ENCODE measurements at regions not wholly inside any gene's neighbourhood (a gene's known extent, or its start where the extent isn't known, plus 50 kb on each side); places are given as distances from the start of the nearest gene placed in this dataset.
A peak's percentile ranks its signal among the peaks of the same experiment; 100 is the strongest.
"Not testable (repeated sequence)": the region's sequence is repeated elsewhere in the genome, so short reads cannot be mapped to it uniquely, and the experiment has no call there.

DNA sequence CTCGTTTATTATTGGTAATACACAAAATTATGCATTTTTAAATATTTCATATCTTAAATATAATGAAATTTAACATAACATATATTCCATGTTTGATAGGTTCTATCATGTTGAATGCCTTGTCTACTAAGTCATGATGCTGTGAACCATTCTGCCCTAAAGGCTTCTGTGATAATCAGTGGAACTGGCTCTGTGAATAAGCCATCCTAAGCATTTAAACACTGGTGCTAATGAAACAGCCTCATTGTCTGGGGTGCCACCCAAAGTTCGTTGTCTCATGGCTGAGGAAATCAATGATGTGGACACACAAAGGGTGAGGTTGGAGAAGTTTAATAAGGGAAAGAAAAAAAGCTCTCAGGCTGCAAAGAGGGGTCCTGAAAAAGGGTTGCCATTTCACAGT, 264.7 kb upstream of the ZRANB2 start:
- no peak for DNase-seq (ENCODE audit: low read depth in 4 of 4, low spot score in 3 of 4)

DNA sequence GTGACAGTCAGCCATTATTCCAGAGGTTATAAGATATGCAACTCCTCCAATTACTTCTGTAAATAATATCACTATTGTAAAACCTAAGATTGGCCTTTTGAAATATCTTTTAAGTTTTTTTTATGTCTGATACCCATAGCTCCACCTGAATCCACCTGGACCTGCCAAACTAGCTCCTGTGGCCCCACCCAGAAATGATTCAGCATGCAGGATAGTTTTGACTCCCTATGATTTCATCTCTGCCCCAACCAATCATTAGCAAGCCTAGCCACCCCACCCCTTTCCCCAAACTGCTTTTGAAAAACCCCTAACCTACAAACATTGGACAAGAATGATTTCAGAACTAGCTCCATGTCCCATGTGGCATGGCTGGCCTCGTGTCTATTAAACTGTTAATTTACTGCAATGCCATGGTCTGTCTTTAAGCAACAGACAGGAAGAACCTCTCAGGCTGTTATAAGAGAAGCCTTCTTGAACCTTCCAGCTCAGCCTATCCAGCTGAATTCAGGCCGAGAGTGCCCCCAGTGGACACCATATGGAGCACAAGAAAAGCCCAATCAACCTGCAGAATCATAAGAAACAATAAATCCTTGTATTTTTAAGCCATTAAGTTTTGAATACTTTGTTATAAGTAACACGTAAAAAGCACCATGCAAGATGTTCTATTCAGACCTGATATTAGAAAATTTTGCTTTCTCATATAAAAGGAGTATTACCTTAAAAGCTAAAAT, 263.0 kb upstream of the ZRANB2 start:
- no peak for DNase-seq (ENCODE audit: low read depth in 4 of 4, low spot score in 3 of 4)

DNA sequence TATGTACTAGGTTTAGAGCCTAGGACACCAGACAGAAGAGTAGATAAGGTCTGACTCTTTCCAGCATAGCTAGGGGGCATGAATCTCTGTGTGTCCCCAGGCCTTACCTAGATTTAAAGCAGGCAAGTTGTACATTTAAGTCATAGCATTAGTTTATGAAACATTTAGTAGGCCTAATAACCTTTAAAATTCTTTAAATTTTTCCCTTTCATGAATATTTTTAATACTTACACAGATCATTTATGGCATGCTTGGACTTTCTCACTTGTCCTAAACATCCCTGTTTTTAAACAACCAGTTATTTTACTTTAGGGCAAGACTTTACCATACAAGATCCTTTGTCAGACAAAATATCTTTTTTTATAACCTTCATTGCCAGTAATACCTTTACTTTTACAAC, 258.4 kb upstream of the ZRANB2 start:
- no peak for DNase-seq (ENCODE audit: low read depth in 4 of 4, low spot score in 3 of 4)

DNA sequence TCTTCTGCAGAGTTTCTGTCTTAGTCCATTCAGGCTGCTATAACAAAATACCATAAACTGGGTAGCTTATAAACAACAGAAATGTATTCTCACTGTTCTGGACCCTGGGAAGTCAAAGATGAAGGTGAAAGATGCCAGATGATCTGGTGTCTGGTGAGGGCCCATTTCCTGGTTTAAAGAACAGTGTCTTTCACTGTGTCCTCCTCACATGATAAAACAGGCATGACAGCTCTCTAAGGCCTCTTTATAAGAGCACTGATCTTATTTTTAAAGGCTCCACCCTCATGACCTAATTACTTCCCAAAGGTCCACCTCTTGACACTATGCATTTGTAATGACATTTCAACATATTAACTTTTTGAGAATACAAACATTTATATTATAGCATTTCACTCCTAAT, 250.2 kb upstream of the ZRANB2 start:
- no peak for DNase-seq (ENCODE audit: low read depth in 4 of 4, low spot score in 3 of 4)

DNA sequence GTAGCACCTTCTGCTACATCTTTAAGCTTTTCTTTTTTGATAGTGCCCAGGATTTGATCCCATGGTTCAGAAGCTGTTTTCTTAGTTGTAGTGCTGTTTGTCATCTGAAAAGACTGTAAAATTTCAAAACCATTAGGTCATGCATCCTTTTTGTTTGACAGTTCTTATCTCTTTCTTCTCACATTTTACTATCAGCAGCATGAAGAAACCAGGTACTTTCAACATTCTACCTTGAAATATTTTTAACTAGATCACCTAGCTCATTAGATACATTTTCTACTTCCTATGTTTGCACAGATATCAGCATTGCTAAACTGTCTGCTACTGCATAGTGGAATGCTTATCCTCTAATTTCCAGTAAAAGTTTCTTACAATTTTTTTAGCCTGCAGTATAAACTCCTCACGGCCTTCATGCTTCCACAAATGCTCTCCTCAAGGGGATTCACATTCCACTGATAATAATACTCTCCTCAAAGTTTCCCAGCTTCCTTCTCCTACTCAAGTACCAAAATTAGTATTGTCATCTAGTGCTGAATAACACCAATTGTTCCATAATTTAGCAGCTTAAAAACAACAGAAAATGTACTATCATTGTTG, 243.9 kb upstream of the ZRANB2 start:
- no peak for DNase-seq (ENCODE audit: low read depth in 4 of 4, low spot score in 3 of 4)

DNA sequence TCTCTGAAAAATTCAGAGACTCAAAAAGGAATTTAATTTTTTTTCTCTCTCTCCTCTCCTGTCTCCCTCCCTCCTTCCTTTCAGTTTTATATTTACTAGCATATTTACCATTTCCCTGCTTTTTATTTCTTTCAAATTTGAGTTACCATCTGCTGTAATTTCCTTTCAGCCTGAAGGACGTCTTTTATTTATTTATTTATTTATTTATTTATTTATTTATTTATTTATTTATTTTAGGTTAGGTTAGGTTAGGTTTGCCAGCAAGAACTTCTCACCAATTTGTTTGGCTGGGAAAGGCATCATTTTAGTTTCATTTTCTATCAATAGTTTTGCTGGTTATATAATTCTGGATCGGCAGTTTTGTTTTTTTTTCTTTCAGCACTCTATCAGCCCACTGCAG, 231.7 kb upstream of the ZRANB2 start:
- no peak for DNase-seq (ENCODE audit: low read depth in 4 of 4, low spot score in 3 of 4)

DNA sequence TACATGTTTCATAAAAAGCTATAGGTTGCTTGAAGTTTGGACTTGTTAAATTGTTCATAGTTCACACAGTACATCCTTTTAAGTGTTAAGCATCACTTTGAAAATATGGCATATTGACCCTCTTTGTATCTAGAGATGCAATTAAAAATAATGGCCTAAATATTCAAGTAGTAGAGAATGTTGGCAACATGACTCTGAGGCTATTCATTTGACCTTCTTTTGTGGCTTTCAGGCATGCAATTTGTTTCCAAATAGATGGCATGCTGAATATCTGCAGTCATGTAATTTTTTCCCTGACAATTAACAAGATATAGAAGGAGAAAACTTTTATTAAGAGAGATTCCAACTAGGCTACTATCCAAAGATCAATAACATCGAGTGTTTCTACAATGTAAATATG, 230.5 kb upstream of the ZRANB2 start:
- DNase-seq (ENCODE audit: low read depth in 4 of 4, low spot score in 3 of 4), result no peak

DNA sequence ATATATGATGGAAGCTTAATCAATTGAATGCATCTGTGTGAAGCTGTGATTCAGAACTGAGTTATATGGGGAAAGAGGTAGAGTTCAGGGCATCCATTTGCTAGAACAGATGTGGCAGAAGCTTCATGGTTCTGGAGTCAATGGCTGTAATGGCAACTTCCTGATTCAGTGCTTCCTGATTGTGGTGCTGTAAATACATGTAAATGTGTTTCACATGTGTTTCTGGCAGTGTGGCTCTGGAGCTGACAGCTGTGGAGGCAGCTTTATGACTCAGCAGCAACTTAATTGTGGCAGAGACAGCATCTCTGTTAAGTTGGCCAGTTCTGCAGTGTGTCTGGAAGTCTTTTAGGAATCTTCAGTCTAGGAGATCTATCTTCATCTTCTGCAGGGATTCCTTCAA, 226.6 kb upstream of the ZRANB2 start:
- DNase-seq (ENCODE audit: low read depth in 4 of 4, low spot score in 3 of 4), result no peak

DNA sequence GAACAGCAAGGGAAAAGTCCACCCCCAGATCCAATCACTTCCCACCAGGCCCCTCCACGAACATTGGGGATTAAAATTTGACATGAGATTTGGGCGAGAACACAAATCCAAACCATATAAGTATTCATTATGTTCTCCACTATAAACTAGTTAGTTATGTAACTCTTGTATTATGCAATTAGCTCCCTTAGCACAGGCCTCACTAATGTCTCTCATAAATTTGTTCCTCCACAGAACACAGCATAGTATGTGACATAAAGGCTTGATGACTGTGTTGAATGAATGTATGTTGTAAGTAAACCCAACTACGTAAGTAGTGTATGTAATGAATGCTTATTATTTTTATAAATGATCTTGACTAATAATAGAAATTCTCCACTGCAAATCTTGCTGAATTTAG, 223.3 kb upstream of the ZRANB2 start:
- DNase-seq (ENCODE audit: low read depth in 4 of 4, low spot score in 3 of 4), result no peak

DNA sequence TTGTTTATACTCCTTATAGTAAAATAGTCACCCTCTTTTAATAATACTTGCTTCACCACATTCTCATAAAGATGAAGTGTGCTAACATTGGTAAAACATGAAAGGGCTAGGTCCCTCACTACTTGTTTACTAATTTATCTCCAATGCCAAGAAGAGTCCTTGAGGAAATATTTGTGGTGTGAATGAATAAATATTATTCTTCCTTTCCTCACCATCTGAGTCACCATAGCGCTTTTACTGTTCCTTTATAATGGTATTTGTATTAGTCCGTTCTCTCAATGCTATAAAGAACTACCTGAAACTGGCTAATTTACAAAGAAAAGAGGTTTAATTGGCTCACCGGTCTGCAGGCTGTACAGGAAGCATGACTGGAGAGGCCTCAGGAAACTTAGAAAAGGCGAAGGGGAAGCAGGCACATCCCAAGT, 222.8 kb upstream of the ZRANB2 start:
- DNase-seq (ENCODE audit: low read depth in 4 of 4, low spot score in 3 of 4), result no peak

DNA sequence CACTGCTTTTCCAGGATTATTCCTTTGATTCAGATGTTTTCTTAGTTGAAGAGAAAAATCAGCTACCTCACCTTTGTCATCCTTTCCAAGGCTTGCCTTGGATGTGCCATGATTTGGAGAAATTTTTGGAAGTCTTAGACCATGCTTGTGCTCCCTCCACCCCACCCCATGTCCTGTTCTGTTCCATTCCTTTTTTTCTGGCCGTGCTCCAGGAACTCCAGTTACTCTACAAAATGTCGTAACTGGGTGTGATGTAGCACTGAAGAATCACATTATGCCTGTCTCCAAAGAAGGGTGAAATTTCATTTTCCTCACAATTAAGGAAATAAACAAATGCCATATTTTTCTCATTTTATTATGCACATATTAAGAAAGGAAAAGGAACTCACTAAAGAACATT, 217.8 kb upstream of the ZRANB2 start:
- no peak for DNase-seq (ENCODE audit: low read depth in 4 of 4, low spot score in 3 of 4)

DNA sequence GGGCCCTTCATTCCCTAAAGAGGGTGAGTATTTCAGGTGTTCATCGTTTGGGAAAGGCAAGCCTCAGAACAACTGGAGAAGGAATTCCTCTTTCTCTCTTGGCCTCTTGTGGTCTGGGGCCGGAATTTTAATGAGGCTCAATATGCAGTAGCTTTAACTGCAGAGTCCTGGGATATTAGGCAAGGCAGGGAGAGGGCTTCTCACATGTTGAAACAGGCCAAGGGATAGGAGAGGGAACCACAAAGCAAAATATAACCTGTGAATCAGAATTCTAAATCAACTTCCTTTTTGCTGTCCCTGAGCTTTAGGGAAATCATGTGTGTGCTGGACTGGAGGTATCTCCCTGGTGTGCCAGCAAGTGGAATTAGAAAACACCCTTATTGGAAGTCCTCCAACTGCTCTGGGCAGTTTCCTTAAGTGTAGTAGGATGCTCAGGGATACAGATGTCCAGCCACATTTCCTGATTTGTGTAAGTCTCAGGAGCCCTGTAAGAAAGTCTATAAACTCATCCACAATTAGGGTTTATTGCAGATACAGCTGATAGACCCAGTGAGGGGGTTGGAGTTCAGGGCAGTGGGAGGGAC, 215.8 kb upstream of the ZRANB2 start:
- DNase-seq (ENCODE audit: low read depth in 4 of 4, low spot score in 3 of 4), result no peak

DNA sequence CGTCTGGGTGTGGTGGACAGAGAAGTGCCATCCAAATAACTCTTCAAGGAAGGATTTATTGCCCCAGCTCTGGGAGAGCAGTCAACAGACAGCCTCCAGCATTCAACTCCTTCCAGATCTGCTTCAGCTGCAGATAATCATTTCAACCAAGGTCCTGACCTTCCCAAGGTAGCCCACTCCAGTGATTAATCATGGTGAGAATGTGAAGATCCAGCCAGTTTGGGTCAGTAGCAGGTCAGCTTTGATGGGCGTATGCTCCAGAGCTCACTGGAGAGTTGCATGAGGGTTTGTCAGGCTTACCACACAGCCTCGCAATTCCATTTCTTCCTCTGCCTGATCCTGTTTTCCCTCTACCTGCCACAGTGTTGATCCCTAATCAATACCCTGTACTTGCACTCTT, 214.5 kb upstream of the ZRANB2 start:
- peak in 1 of 4 donors; percentile 3 for DNase-seq (ENCODE audit: low read depth in 4 of 4, low spot score in 3 of 4)

DNA sequence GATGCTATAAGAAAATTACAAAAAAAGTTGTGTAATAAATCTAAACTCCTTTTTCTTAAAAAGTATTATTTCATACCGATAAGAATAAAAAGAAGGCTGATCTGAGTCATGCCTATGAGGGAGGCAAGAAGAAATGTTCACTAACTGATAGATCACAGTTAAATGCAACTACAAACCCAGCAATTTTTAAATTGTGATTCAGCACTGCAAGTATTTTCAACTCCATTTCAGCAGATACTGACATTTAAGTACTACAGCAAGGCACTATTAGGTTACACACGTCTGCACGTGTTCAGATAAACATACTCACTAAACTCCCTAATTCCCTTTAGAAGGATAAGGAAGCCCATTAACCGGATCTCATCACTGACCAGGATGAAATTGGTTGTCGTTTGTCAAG, 213.3 kb upstream of the ZRANB2 start:
- DNase-seq (ENCODE audit: low read depth in 4 of 4, low spot score in 3 of 4), result no peak

DNA sequence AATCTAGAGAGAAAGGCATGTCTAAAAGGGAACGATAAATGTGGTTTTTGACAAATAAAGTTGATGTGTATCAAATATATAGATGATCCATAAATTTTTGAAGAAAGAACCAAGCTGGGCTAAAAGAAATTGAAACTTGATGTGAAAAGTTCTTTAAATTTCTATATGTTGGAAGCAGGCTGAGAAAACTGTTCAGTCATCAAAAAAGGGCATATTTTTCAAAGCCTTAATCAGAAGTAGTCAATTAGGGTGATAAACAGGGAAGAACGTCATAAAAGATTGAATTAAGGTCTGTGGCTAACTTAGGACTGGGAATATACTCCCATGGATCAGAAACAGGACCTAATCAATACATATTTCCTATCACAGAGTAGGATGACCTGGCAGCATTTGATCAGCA, 211.4 kb upstream of the ZRANB2 start:
- no peak for DNase-seq (ENCODE audit: low read depth in 4 of 4, low spot score in 3 of 4)

DNA sequence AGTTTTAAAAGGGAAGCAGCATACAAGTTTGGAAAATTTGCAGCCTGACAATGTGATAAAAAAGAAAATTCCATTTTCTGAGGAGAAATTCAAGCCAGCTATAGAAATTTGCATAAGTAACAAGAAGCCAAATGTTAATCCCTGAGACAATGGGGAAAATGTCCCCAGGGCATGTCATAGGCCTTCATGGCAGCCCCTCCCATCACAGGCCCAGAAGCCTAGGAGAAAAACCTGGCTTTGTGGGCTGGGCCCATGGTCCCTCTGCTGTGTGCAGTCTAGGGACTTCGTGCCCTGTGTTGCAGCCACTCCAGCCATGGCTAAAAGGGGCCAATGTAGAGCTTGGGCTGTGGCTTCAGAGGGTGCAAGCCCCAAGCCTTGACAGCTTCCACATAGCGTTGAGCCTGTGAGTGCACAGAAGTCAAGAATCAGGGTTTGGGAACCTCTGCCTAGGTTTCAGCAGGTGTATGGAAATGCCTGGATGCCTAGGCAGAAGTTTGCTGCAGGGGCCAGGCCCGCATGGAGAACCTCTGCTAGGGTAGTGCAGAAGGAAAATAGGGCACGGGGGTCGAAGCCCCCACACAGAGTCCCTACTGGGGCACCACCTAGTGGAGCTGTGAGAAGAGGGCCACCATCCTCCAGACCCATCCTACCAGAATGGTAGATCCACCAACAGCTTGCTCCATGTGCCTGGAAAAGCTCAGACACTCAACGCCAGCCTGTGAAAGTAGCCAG, 209.8 kb upstream of the ZRANB2 start:
- not testable (repeated sequence) for DNase-seq (ENCODE audit: low read depth in 4 of 4, low spot score in 3 of 4)

DNA sequence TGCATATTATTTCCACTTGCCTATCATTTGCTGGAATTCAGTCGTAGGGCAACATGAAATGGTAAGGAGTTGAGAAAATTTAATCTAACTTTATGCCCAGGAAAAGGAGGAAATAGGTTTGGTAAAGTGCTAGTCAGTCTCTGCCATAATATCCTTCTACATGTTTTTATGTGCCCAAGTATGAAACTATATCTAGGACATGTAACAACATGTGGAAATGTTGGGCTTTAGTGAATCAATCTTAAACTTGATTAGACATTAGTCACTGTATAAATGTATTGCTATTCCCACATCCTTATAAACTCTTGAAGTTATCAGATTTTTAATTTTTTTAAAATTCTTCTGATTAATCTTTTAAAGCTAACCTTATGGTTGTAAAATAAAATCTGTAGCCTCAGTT, 204.7 kb upstream of the ZRANB2 start:
- DNase-seq (ENCODE audit: low read depth in 4 of 4, low spot score in 3 of 4), result no peak

DNA sequence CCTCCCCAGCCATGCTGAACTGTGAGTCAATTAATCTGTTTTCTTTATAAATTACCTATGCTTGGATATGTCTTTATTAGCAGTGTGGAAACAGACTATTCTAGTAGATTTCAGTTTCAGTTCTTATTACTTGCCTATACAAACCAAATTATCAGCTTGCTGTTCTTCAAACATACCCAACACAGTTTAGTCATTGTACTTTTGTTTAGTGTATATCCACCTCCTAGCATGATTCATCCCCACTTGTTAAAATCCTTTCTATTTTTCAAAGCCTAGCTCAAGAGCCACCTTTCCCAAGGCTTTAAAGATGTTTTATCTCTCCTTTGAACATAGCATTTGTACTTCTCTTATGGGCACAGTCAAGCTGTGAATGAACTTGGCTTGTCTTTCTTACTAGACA, 195.6 kb upstream of the ZRANB2 start:
- no peak for DNase-seq (ENCODE audit: low read depth in 4 of 4, low spot score in 3 of 4)

DNA sequence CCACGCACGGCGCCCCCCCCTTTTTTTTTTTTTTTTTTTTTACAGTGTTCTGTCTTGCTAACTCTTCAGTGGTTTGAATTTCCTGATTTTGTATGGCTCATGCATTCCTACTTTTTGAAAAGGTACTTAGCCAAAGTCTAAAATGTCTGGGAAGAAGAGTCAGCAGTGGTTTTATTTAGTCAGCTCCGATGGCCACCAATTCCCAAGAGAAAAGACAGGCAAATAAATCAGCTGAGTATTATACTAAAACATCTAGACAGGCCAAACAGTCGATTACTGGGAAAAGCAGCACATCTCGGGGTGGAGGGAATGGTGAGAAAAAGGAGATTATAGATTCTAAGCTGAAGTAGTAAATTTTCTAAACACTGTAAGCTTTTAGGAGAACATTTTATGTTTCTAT, 192.5 kb upstream of the ZRANB2 start:
- no peak for DNase-seq (ENCODE audit: low read depth in 4 of 4, low spot score in 3 of 4)

DNA sequence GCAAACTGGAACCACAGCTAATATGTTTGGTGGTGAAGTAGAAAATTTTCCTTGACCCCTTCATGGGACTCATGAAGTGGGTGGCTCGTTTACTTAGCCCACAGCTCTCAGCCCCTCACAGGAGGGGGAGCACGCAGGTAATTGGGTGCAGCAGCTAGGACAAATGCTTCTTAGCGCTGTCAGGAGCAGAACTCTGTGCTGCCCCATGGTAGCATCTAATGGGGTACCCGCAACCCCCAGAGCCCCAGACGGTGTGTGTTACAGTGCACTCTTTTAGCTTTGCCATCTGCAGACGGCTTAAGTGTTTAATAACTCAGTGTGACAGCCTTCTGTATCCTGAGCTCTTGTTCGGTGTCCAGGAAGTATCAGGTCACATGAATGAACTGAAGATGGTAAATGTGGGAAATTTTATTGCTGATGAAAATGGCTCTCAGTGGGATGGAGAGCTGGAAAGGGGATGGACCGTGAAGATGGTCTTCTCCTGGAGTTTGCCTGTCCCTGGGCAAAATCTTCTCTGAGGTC, 189.6 kb upstream of the ZRANB2 start:
- peak in 1 of 4 donors; percentile 4 for DNase-seq (ENCODE audit: low read depth in 4 of 4, low spot score in 3 of 4)

DNA sequence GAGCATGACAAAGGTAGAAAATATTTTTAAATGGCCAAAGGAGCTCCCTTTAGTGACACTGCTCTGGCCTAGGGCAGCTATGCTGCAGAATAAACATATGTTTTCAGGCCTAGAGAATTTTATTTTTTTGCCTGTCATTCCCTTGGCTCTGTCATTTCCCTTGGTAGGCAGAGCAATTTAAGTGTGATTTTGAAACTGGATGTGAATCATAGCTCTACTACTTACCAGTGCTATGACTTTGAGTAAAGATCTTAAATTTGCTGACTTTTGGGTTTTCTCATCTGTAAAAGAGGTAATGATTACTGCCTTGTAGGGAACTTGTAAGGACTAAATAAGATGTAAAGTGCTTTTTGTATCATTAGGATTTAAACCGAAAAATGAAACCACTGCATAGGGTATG, 189.0 kb upstream of the ZRANB2 start:
- DNase-seq (ENCODE audit: low read depth in 4 of 4, low spot score in 3 of 4), result no peak

Data from right renal pelvis (tissue), 4 donors.